ENCODE measurements at regions not wholly inside any gene's neighbourhood (a gene's known extent, or its start where the extent isn't known, plus 50 kb on each side); places are given as distances from the start of the nearest gene placed in this dataset.
"Not testable (repeated sequence)": the region's sequence is repeated elsewhere in the genome, so short reads cannot be mapped to it uniquely, and the experiment has no call there.

DNA sequence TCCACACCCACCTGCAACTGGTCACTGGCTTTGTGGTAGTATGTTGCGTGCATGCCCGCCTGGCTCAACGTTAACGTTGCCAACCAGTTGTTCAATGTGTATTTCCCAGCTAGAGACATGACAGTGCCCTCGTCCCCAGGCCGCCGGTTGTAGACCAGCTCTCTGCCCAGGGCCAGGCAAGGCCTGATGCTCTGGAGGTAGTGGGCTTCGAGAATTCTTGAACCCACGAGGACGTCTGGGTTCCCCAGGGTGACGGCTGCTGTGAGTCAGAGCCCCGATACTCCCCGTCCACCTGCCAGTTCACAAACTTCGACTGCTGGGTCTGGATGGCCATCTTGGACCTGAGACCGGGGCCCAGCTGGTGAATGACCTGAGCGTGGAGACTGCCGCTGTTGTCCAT is 164.6 kb downstream of the POTEH start:
- ATAC-seq; H3K27ac Mint-ChIP-seq; POLR2A ChIA-PET; H3K9me3 Mint-ChIP-seq; H3K4me1 Mint-ChIP-seq; H3K27me3 Mint-ChIP-seq (ENCODE audit: low read depth); H3K36me3 Mint-ChIP-seq; CTCF ChIA-PET; H3K4me3 Mint-ChIP-seq: not testable (repeated sequence)
- DNase-seq (ENCODE audit: low spot score) = peak; percentile 13

DNA sequence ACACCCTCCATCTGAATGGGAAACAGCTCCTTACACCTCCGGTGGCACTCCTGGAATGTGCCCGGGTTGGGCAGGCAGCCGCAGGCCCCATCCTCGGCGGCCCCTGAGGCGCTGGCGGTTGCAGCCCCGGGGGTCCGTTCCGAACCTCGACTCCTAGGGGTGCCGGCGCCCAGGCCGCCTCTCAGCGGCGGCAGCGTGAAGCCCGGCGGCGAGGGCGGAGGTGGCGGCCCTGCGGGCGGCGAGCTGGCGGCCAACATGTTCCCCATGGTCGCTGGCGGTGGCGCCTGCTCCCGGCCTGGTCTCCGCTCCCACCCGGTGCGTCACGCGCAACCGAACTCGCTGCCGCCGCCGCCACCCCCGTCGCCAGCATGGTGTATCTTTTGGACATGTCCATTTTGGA is 165.2 kb downstream of the POTEH start:
- CTCF ChIA-PET, ATAC-seq: not testable (repeated sequence)

DNA sequence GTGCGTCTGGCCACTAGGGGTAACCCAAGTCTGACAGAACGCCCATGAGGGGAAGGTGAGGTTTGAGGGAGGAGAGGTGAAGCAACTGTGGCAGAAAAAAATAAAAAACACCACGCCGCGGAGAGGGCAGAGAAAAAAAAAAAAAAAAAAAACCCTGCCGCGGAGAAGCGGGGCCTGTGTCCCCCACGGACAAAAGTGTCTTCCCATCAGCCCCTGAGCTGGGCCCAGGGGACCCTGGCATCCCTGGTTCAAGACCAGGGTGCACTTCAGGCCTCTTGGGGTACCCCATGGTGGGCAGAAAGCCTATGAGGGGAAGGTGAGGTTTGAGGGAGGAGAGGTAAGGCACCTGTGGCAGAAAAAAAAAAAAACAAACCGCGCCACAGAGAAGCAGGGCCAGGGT is 191.1 kb downstream of the POTEH start:
- H3K27me3 Mint-ChIP-seq (ENCODE audit: low read depth); CTCF ChIA-PET; H3K4me1 Mint-ChIP-seq; ATAC-seq; H3K36me3 Mint-ChIP-seq; POLR2A ChIA-PET; H3K9me3 Mint-ChIP-seq; DNase-seq (ENCODE audit: low spot score); H3K4me3 Mint-ChIP-seq; H3K27ac Mint-ChIP-seq: not testable (repeated sequence)

More for the DNA sequence above, 165.2 kb downstream of the POTEH start:
- H3K36me3 Mint-ChIP-seq; H3K27ac Mint-ChIP-seq; H3K9me3 Mint-ChIP-seq; H3K4me1 Mint-ChIP-seq; H3K4me3 Mint-ChIP-seq; POLR2A ChIA-PET; DNase-seq (ENCODE audit: low spot score); H3K27me3 Mint-ChIP-seq (ENCODE audit: low read depth): not testable (repeated sequence)

DNA sequence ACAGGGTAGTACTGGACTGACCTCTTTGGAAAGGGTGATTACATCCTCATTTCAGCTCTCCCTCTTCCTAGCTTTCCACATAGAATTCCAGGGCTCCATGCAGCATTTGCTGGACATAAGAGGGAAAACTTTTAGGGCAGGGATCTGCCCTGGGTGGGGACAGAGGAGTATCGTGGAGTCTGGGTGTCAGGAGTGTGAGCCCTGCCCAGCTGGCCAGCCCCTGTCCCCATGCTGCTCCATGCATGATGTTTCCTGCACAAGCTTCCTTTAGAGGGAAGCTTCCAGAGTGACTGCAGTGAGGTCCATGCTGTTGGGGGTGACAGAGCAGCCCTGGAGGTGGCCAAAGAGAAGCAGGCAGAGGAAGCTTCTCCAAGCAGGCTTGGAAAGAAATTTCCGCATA is 214.5 kb downstream of the POTEH start:
- H3K4me3 Mint-ChIP-seq; H3K4me1 Mint-ChIP-seq; CTCF ChIA-PET; ATAC-seq; H3K36me3 Mint-ChIP-seq; POLR2A ChIA-PET; H3K27me3 Mint-ChIP-seq (ENCODE audit: low read depth); H3K27ac Mint-ChIP-seq; DNase-seq (ENCODE audit: low spot score); H3K9me3 Mint-ChIP-seq: not testable (repeated sequence)

DNA sequence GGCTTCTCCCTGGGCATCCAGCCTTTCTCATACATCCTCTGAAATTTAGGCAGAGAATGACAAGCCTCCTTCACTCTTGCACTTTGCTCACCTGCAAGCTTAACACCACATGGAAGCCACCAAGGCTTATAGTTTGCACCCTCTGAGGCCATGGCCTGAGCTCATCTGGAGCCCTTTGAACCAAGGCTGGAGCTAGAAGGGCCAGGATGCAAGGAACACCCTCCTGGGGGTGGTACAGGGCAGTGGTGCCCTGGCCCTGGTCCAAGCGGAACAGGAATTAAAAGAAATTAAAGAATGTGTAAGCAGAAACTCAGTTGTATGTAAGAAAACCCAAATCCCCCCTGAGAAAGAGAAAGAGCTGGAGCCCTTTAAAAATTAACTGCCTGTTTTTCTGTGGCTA is 221.9 kb downstream of the POTEH start:
- H3K27ac Mint-ChIP-seq; H3K27me3 Mint-ChIP-seq (ENCODE audit: low read depth); H3K4me3 Mint-ChIP-seq; ATAC-seq; POLR2A ChIA-PET; H3K4me1 Mint-ChIP-seq; DNase-seq (ENCODE audit: low spot score); CTCF ChIA-PET: not testable (repeated sequence)
- H3K36me3 Mint-ChIP-seq = peaks cover 13% of the 10 kb centered on the region
- H3K9me3 Mint-ChIP-seq = peaks cover 14% of the 10 kb centered on the region

DNA sequence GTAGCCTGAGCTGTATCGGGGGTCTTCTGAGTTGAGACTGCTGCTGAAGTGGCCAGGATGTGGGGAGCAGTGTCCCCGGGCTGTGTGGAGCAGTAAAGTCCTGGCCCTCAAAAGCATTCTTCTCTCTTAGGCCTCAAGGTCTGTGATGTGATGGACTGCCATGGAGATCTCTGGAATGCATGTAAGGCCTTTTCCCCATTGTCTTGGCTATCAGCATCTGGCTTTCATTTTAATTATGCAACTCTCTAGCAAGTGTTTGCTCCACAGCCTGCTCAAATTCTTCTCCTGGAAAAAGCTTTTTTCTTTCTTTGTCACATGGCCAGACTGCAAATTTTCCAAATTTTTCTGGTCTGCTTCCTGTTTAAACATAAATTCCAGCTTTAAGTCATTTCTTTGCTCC is 229.3 kb downstream of the POTEH start:
- Mint-ChIP-seq H3K36me3 (peaks cover 22% of the 10 kb centered on the region), H3K9me3 (peaks cover 18% of the 10 kb centered on the region)
- ATAC-seq; DNase-seq (ENCODE audit: low spot score); H3K27ac Mint-ChIP-seq; H3K27me3 Mint-ChIP-seq (ENCODE audit: low read depth); POLR2A ChIA-PET; H3K4me1 Mint-ChIP-seq; CTCF ChIA-PET; H3K4me3 Mint-ChIP-seq: not testable (repeated sequence)

DNA sequence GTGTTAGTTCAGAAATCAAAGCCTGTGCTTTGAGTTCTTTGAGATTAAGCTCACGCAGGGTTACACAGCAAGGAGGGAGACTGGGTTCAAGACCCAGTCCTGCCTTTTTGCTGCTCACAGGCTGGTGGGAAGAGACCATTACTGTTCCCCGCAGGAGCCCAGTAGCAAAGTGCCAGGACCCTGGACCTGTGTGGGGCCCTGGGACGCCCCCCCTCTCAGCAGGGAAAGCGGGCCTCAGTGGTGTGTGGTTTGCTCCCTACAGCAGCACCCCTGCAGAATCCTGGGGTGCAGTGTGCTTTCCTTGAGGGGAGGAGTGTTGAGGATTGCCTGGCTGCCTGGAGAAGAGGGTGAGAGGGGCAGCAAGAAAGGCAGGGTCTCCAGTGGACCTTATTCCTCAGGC is 231.1 kb downstream of the POTEH start:
- DNase-seq (ENCODE audit: low spot score); H3K27me3 Mint-ChIP-seq (ENCODE audit: low read depth); ATAC-seq; H3K4me3 Mint-ChIP-seq; H3K27ac Mint-ChIP-seq; CTCF ChIA-PET; H3K4me1 Mint-ChIP-seq; POLR2A ChIA-PET: not testable (repeated sequence)
- peaks cover 25% of the 10 kb centered on the region for H3K36me3 Mint-ChIP-seq
- H3K9me3 Mint-ChIP-seq = peaks cover 14% of the 10 kb centered on the region

DNA sequence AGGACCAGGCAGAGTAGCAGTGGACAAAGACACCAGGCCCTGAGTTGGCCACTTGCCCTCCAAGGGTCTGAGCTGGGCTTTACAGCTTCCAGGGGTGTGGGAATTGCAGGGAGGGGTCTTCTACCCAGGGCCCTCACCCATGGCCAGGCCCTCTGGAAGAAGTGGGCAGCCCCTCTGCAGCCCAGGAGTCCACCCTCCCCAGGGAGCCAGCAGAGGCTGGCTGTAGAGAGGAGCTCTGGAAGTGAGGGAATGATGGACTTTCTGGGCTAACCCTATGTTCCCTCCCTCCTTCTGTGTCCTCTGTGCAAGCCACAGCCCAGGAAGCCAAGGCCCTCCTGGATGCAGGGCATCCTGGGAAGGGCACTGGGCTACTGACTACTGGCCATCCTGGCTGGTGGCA is 232.3 kb downstream of the POTEH start:
- CTCF ChIA-PET; H3K9me3 Mint-ChIP-seq; H3K4me3 Mint-ChIP-seq; DNase-seq (ENCODE audit: low spot score); ATAC-seq; H3K27ac Mint-ChIP-seq; H3K4me1 Mint-ChIP-seq; POLR2A ChIA-PET; H3K27me3 Mint-ChIP-seq (ENCODE audit: low read depth): not testable (repeated sequence)
- peaks cover 20% of the 10 kb centered on the region for H3K36me3 Mint-ChIP-seq

DNA sequence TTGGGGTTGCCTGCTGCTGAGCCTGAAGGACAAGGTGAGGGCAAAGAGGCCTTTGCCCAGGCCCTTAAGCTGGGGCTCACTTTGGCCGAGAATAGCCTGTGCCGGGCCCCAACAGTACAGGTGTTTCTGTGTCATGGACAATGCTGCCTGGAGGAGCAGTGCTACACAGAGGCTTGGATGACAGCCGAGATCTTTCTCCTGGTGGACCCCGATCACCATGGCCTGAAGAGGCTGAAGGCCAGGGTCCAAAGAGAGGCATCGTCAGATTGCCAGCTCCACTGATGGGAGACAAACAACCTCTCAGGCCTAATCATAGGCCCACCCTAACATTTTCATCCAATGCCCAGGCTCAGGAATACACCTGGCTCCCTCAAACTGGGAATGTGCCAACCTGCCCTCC is 232.8 kb downstream of the POTEH start:
- H3K27me3 Mint-ChIP-seq (ENCODE audit: low read depth); CTCF ChIA-PET; ATAC-seq; DNase-seq (ENCODE audit: low spot score); H3K27ac Mint-ChIP-seq; H3K4me3 Mint-ChIP-seq; H3K4me1 Mint-ChIP-seq; H3K9me3 Mint-ChIP-seq; POLR2A ChIA-PET: not testable (repeated sequence)
- H3K36me3 Mint-ChIP-seq = peaks cover 15% of the 10 kb centered on the region

DNA sequence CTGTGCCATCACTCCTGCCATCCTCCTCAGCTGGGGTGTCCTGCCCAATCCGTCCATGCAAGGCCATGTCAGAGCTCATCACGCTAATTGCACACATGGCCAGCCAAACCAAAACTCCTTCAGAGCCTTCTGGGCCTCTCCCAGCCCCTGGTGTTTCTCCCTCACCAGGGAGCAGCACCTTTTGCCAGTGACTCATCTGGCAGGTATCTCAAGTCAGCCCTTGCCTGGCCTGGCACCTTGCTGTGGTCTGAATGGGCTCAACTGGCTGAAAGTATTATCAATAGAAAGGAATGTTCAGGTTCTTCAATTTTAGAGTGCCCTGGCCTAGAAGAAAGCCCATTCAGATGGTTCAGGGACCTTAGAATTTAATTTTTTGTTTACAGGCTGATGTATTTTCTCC is 235.0 kb downstream of the POTEH start:
- ATAC-seq; H3K27me3 Mint-ChIP-seq (ENCODE audit: low read depth); DNase-seq (ENCODE audit: low spot score); H3K4me3 Mint-ChIP-seq; H3K9me3 Mint-ChIP-seq; H3K4me1 Mint-ChIP-seq; CTCF ChIA-PET; H3K27ac Mint-ChIP-seq; POLR2A ChIA-PET: not testable (repeated sequence)
- peaks cover 18% of the 10 kb centered on the region for H3K36me3 Mint-ChIP-seq

DNA sequence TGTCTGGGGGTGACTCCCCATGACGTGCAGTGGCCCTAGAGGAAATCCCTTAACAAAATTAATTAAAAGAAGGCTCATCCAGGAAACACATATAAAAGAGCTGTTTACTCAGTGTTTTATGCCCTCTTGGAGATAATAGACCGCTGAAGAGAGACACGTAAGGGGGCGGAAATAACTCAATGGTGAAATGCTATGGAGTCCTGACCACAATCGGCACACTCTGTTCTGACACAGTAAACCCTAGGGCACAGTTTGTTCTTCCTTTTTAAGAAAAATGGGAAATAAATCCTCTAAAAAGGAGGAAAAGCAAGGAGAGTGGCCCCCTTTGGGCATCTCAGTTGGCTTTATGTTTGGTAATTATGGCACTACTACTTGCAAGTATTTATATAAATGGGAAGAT is 237.3 kb downstream of the POTEH start:
- H3K27me3 Mint-ChIP-seq (ENCODE audit: low read depth); CTCF ChIA-PET; H3K36me3 Mint-ChIP-seq; POLR2A ChIA-PET; H3K4me1 Mint-ChIP-seq; ATAC-seq; DNase-seq (ENCODE audit: low spot score); H3K27ac Mint-ChIP-seq; H3K4me3 Mint-ChIP-seq; H3K9me3 Mint-ChIP-seq: not testable (repeated sequence)

Measured in WTC11 (cell line).